ENCODE measurements at regions not wholly inside any gene's neighbourhood (a gene's known extent, or its start where the extent isn't known, plus 50 kb on each side); places are given as distances from the start of the nearest gene placed in this dataset.
A peak's percentile ranks its signal among the peaks of the same experiment; 100 is the strongest.
"Not testable (repeated sequence)": the region's sequence is repeated elsewhere in the genome, so short reads cannot be mapped to it uniquely, and the experiment has no call there.

- no peak for DNase-seq (ENCODE audit: low read depth in 2 of 2)
Observed at GRCh38 chr4:158053086-158053485, 119.7 kb downstream of the GASK1B start.

- peak; percentile 92 to 93 for DNase-seq (ENCODE audit: low read depth in 2 of 2)
Observed at GRCh38 chr4:158051401-158052235, 121.2 kb downstream of the GASK1B start.

- no peak for DNase-seq (ENCODE audit: low read depth in 2 of 2)
Observed at GRCh38 chr4:158050942-158051341, 121.9 kb downstream of the GASK1B start.

- no peak for DNase-seq (ENCODE audit: low read depth in 2 of 2)
Observed at GRCh38 chr4:158046345-158046744, 126.5 kb downstream of the GASK1B start.

- no peak for DNase-seq (ENCODE audit: low read depth in 2 of 2)
Observed at GRCh38 chr4:158043971-158044618, 128.7 kb downstream of the GASK1B start.

- DNase-seq (ENCODE audit: low read depth in 2 of 2) = peak; percentile 62 to 71
Observed at GRCh38 chr4:158042591-158043030, 130.2 kb downstream of the GASK1B start.

- no peak for DNase-seq (ENCODE audit: low read depth in 2 of 2)
Observed at GRCh38 chr4:158038718-158039117, 134.1 kb downstream of the GASK1B start.

- no peak for DNase-seq (ENCODE audit: low read depth in 2 of 2)
Observed at GRCh38 chr4:158036998-158037397, 135.8 kb downstream of the GASK1B start.

- DNase-seq (ENCODE audit: low read depth in 2 of 2) = no peak
Observed at GRCh38 chr4:158035662-158036195, 137.1 kb downstream of the GASK1B start.

GRCh38 chr4:158033416-158034120 is 139.3 kb downstream of the GASK1B start:
- DNase-seq (ENCODE audit: low read depth in 2 of 2) = no peak

GRCh38 chr4:158032733-158033415 is 140.0 kb downstream of the GASK1B start:
- DNase-seq (ENCODE audit: low read depth in 2 of 2) = no peak

- not testable (repeated sequence) for DNase-seq (ENCODE audit: low read depth in 2 of 2)
Observed at GRCh38 chr4:158028381-158028780, 144.4 kb downstream of the GASK1B start.

- DNase-seq (ENCODE audit: low read depth in 2 of 2) = no peak
Observed at GRCh38 chr4:158025131-158025530, 147.7 kb downstream of the GASK1B start.

GRCh38 chr4:158020734-158021346 is 152.0 kb downstream of the GASK1B start:
- DNase-seq (ENCODE audit: low read depth in 2 of 2) = peak; percentile 76 to 78

- peak; percentile 96 to 97 for DNase-seq (ENCODE audit: low read depth in 2 of 2)
Observed at GRCh38 chr4:158020176-158020575, 152.6 kb downstream of the GASK1B start.

GRCh38 chr4:158018831-158019230 is 154.0 kb downstream of the GASK1B start:
- no peak for DNase-seq (ENCODE audit: low read depth in 2 of 2)

GRCh38 chr4:158018221-158018830 is 154.5 kb downstream of the GASK1B start:
- no peak for DNase-seq (ENCODE audit: low read depth in 2 of 2)

- no peak for DNase-seq (ENCODE audit: low read depth in 2 of 2)
Observed at GRCh38 chr4:158016511-158016910, 156.3 kb downstream of the GASK1B start.

GRCh38 chr4:158015241-158015640 is 157.6 kb downstream of the GASK1B start:
- no peak for DNase-seq (ENCODE audit: low read depth in 2 of 2)

- DNase-seq (ENCODE audit: low read depth in 2 of 2) = no peak
Observed at GRCh38 chr4:158013858-158014257, 159.0 kb downstream of the GASK1B start.

GRCh38 chr4:158010361-158010760 is 162.5 kb downstream of the GASK1B start:
- no peak for DNase-seq (ENCODE audit: low read depth in 2 of 2)
